ENCODE measurements at regions not wholly inside any gene's neighbourhood (a gene's known extent, or its start where the extent isn't known, plus 50 kb on each side); places are given as distances from the start of the nearest gene placed in this dataset.
"Not testable (repeated sequence)": the region's sequence is repeated elsewhere in the genome, so short reads cannot be mapped to it uniquely, and the experiment has no call there.

DNA sequence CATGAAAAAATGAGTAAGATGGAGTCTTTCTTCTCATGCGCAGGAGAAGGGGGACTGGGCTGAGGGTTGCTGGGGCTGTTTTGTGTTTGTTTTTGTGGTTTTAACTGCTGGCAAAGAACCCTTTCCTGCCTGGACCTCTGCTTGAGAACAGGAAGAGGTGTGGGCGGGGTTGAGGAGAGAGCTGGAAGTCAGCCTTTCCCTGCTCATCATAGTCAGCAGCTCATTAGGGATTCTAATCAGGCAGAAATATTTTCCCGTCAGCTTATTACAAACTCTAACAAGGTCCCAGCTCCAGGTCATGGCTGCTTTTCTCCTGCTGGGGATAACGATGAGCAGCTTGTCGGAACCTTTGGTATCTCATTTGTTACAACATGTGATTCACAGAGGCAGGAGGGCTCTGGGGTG lies 185.0 kb upstream of the NRXN3 start:
- H2AFZ ChIP-seq (ENCODE audit: low read depth, low read length), result no peak overlapping the region
- no peaks in the 10 kb centered on the region for H3K36me3 ChIP-seq (ENCODE audit: insufficient read depth, low read length)
- H3K27me3 ChIP-seq (ENCODE audit: insufficient read depth, low read length), result peaks cover 20% of the 10 kb centered on the region
- H3K9me3 ChIP-seq (ENCODE audit: low read length), result no peaks in the 10 kb centered on the region
- H3K4me3 ChIP-seq (ENCODE audit: low read length), result no peak overlapping the region
- H3K4me1 ChIP-seq (ENCODE audit: insufficient read depth, low read length), result peaks cover 5% of the 10 kb centered on the region

DNA sequence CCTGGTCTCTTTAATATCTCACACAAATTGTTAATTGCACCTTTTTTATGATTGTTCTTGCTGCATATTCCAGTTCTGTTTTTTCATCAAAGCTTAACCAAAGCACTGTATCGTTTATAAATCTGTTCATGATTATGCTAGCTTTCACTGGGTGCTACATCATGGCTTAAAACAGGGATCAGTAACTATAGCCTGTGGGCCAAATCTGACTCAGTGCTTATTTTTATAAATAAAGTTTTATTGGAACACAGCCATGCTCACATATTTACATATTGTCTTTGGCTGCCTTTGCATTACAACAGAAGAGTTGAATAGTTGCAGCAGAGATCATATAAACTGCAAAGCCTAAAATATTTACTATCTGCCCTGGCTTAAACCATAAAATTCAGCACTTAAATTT lies 183.4 kb upstream of the NRXN3 start:
- Histone ChIP-seq H3K9me3 (ENCODE audit: low read length) (no peaks in the 10 kb centered on the region), H3K4me1 (ENCODE audit: insufficient read depth, low read length) (peaks cover 3% of the 10 kb centered on the region), H3K36me3 (ENCODE audit: insufficient read depth, low read length) (no peaks in the 10 kb centered on the region), H3K27me3 (ENCODE audit: insufficient read depth, low read length) (peaks cover 10% of the 10 kb centered on the region), H3K4me3 (ENCODE audit: low read length) (no peak overlapping the region), H2AFZ (ENCODE audit: low read depth, low read length) (no peak overlapping the region)

DNA sequence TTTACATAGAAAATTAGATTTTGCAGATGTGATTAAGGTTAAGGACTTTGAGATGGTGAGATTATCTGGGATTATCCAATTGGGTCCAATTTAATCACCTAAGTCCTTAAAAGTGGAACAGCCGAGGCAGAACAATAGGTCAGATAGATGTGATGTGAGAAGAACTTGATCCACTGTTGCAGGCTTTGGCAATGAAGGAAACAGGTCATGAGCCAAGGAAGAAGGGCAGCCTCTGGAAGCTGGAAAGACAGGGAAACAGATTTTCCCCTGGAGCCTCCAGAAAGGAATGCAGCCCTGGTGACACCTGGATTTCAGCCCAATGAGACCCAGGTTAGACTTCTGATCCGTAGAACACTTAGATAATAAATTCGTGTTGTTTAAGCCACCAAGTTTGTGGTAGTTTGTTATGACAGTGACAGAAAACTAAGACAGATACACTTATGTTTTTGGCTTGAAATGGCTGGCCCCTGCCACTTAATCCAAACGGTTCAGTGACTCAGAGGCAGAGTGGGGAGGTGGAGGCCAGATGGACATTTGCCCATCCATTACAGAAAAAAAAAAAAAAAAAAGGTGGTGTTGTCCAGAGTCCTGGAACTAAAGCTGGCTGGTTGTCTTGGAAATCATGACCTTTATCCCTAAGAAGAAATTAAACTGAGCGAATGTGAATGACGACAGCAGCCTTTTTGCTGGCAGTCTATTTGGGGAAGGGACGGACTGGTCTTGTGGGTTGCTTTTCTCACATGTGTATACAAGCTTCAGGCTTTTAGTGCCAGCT lies 181.9 kb upstream of the NRXN3 start:
- no peak overlapping the region for H2AFZ ChIP-seq (ENCODE audit: low read depth, low read length)
- peaks cover 3% of the 10 kb centered on the region for H3K4me1 ChIP-seq (ENCODE audit: insufficient read depth, low read length)
- H3K27me3 ChIP-seq (ENCODE audit: insufficient read depth, low read length), result peaks cover 3% of the 10 kb centered on the region
- H3K4me3 ChIP-seq (ENCODE audit: low read length), result no peak overlapping the region
- no peaks in the 10 kb centered on the region for H3K9me3 ChIP-seq (ENCODE audit: low read length)
- no peaks in the 10 kb centered on the region for H3K36me3 ChIP-seq (ENCODE audit: insufficient read depth, low read length)

DNA sequence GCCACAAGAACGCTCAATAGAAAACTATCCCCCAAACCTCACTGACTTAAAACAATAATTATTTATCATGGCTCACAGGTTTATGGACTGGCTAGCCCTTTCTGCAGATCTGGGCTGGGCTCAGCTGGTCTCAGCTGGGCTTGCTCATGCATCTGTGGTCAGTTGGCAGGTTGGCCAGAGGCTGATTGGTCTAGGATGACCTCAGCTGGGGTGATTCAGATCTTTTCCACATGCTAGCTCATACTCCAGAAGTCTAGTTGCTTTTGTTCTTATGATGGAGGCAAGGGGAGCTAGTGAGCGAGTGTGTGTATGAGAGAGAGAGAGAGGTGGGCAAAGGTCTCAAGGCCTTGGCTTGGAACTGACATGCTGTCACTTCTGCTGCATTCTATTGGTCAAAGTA lies 181.2 kb upstream of the NRXN3 start:
- Histone ChIP-seq H3K4me1 (ENCODE audit: insufficient read depth, low read length) (peaks cover 3% of the 10 kb centered on the region), H3K27me3 (ENCODE audit: insufficient read depth, low read length) (peaks cover 3% of the 10 kb centered on the region), H3K4me3 (ENCODE audit: low read length) (no peak overlapping the region), H2AFZ (ENCODE audit: low read depth, low read length) (no peak overlapping the region), H3K36me3 (ENCODE audit: insufficient read depth, low read length) (no peaks in the 10 kb centered on the region), H3K9me3 (ENCODE audit: low read length) (no peaks in the 10 kb centered on the region)

DNA sequence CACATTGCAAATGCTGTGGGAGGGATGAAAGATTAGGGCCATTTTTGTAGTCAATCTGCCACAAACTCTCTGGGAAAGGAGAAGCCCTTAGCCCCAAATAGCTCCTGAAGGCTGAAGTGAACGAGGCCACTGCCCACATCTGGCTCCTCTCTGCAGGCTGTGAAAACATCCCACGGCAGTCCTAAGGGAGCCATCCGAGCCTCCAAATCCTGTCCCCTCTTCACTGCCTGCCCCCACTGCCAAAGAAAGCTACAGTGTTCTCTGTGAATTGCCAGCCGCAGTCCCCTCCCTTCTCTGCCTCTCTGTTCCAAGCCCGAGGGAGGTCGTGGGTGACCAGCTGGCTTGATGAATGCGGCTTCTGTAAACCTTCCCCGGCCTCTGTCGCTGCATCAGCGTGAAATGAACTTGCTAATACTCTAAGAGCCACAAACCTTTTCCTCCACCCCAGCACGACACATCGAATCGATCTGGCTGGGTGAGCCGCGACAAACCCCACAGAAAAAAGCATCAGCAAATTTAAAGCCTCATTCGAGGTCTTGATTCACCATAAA lies 180.7 kb upstream of the NRXN3 start:
- peaks cover 3% of the 10 kb centered on the region for H3K4me1 ChIP-seq (ENCODE audit: insufficient read depth, low read length)
- H3K9me3 ChIP-seq (ENCODE audit: low read length), result no peaks in the 10 kb centered on the region
- H3K4me3 ChIP-seq (ENCODE audit: low read length), result no peak overlapping the region
- H3K27me3 ChIP-seq (ENCODE audit: insufficient read depth, low read length), result peaks cover 3% of the 10 kb centered on the region
- no peak overlapping the region for H2AFZ ChIP-seq (ENCODE audit: low read depth, low read length)
- no peaks in the 10 kb centered on the region for H3K36me3 ChIP-seq (ENCODE audit: insufficient read depth, low read length)

DNA sequence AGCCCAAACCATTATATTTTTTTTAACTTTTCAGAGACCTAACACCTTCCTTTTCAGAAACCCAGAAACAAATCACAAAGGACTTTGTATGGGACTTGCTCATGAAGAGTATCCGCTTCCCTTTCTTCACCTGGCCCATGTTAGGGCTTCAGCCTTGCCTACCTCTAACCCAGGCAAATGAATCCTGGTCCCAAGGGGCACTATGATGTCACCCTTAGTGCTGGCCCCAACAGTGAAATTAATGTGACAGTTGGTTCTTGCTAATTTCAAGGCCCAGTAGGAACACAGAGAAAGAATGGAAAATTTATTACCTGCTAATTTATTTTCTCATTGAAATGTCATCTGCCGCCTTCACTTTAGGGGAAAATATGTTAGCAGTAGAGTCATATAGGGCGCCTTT lies 179.8 kb upstream of the NRXN3 start:
- no peak overlapping the region for H3K4me3 ChIP-seq (ENCODE audit: low read length)
- peaks cover 3% of the 10 kb centered on the region for H3K27me3 ChIP-seq (ENCODE audit: insufficient read depth, low read length)
- H3K9me3 ChIP-seq (ENCODE audit: low read length), result no peaks in the 10 kb centered on the region
- peaks cover 1% of the 10 kb centered on the region for H3K4me1 ChIP-seq (ENCODE audit: insufficient read depth, low read length)
- no peaks in the 10 kb centered on the region for H3K36me3 ChIP-seq (ENCODE audit: insufficient read depth, low read length)
- H2AFZ ChIP-seq (ENCODE audit: low read depth, low read length), result no peak overlapping the region

DNA sequence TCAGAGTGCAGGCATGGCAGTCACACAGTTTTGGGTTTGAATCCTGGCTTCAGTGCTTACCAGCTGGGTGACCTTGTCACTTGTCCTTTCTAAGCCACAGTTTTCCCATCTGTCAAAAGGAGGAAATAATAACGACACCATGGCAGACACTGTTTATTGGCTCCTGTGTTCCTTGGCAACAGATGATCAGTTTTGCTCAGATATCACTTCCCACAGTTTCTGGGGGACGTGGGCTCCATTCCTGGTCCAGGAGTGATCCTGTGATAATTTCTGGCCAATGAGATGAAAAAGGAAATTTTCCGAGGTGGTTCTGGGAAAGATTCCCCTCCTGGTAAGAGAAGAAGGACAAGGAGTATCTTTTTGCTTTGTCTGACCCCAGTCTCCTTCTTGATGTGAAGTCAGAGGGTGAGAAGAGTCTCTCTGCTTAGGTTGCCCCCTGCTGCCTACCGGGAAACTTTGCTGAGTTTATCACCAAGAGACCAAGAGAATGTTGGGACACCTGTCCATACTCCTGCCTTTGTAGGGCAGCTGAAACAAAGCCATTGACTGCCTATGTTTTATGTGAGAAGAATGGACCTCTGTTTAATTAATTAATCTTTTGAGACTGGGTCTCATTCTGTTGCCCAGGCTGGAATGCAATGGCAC lies 178.9 kb upstream of the NRXN3 start:
- no peaks in the 10 kb centered on the region for H3K4me1 ChIP-seq (ENCODE audit: insufficient read depth, low read length)
- no peak overlapping the region for H2AFZ ChIP-seq (ENCODE audit: low read depth, low read length)
- H3K27me3 ChIP-seq (ENCODE audit: insufficient read depth, low read length), result peaks cover 3% of the 10 kb centered on the region
- H3K9me3 ChIP-seq (ENCODE audit: low read length), result no peaks in the 10 kb centered on the region
- no peaks in the 10 kb centered on the region for H3K36me3 ChIP-seq (ENCODE audit: insufficient read depth, low read length)
- no peak overlapping the region for H3K4me3 ChIP-seq (ENCODE audit: low read length)

DNA sequence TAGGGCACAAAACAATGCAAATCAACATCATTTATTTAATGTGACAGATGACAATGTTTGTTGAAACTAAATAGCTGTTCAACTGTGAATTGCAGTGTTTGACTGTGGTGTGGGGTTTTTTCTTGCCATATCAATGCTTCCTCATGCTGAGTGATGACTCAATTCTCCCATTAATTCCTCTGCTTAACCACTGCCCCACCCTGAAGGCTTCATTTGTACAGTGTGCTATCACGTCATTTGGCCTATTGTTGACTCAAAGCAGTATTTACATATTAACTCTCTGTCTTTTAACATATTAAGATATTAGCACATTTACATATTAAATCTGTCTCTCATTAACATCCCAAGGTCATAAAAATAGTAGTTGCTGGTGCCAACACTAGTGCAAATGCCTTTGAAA lies 164.8 kb upstream of the NRXN3 start:
- H3K9me3 ChIP-seq (ENCODE audit: low read length), result no peaks in the 10 kb centered on the region
- no peak overlapping the region for H2AFZ ChIP-seq (ENCODE audit: low read depth, low read length)
- no peaks in the 10 kb centered on the region for H3K27me3 ChIP-seq (ENCODE audit: insufficient read depth, low read length)

DNA sequence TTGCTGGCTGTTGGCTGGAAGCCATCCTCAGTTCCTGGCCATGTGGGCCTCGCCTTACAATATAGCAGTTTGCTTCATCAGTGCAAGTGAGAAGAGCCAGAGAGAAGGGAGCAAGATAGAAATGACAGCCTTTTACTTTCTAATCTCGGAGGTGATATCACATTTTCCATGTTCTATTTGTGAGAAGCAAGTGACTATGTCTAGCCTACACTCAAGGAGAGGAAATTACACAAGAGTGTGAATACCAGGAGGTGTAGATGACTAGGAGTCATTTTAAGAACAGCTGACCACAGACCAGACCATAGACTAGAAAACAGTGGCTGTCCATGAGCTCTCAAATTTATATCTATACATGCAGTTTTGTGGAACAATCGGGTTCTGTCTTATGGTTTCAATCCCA lies 163.0 kb upstream of the NRXN3 start:
- Histone ChIP-seq H3K4me3 (ENCODE audit: low read length) (no peak overlapping the region), H3K36me3 (ENCODE audit: insufficient read depth, low read length) (no peaks in the 10 kb centered on the region), H3K4me1 (ENCODE audit: insufficient read depth, low read length) (no peaks in the 10 kb centered on the region), H3K27me3 (ENCODE audit: insufficient read depth, low read length) (peaks cover 4% of the 10 kb centered on the region), H2AFZ (ENCODE audit: low read depth, low read length) (no peak overlapping the region), H3K9me3 (ENCODE audit: low read length) (no peaks in the 10 kb centered on the region)

More for the DNA sequence above, 164.8 kb upstream of the NRXN3 start:
- Histone ChIP-seq H3K4me3 (ENCODE audit: low read length) (no peak overlapping the region), H3K4me1 (ENCODE audit: insufficient read depth, low read length) (no peaks in the 10 kb centered on the region), H3K36me3 (ENCODE audit: insufficient read depth, low read length) (no peaks in the 10 kb centered on the region)

DNA sequence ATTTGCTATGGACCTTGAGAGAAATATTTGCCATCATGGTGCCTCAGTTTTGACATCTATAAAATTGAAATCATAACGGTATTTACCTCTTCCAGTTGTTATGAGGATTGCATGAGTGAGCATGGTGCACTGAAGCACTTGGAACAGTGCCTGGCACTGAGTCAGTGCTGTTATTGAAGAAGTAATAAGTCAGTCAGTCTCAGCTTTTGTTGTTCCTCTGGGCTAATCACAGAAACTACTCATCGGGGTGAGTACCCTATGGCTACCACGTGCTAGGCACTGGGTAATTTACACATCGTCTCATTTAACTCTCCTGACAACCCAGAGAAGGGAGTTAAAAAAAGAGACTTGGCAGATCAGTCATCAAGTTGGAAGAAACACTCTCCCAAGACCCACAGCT lies 159.5 kb upstream of the NRXN3 start:
- Histone ChIP-seq H3K4me3 (ENCODE audit: low read length) (no peak overlapping the region), H2AFZ (ENCODE audit: low read depth, low read length) (no peak overlapping the region), H3K9me3 (ENCODE audit: low read length) (no peaks in the 10 kb centered on the region), H3K36me3 (ENCODE audit: insufficient read depth, low read length) (no peaks in the 10 kb centered on the region), H3K4me1 (ENCODE audit: insufficient read depth, low read length) (no peaks in the 10 kb centered on the region), H3K27me3 (ENCODE audit: insufficient read depth, low read length) (peaks cover 4% of the 10 kb centered on the region)

DNA sequence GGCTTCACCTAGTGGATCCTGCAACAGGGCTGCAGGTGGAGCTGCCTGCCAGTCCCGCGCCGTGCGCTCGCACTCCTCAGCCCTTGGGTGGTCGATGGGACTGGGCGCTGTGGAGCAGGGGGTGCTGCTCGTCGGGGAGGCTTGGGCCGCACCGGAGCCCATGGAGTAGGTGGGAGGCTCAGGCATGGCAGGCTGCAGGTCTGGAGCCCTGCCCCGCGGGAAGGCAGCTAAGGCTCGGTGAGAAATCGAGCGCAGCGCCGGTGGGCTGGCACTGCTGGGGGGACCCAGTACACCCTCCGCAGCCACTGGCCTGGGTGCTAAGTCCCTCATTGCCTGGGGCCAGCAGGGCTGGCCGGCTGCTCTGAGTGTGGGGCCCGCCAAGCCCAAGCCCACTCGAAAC lies 156.3 kb upstream of the NRXN3 start:
- H3K4me1 ChIP-seq (ENCODE audit: insufficient read depth, low read length); H3K27me3 ChIP-seq (ENCODE audit: insufficient read depth, low read length); H3K4me3 ChIP-seq (ENCODE audit: low read length); H3K36me3 ChIP-seq (ENCODE audit: insufficient read depth, low read length); H3K9me3 ChIP-seq (ENCODE audit: low read length); H2AFZ ChIP-seq (ENCODE audit: low read depth, low read length): not testable (repeated sequence)

DNA sequence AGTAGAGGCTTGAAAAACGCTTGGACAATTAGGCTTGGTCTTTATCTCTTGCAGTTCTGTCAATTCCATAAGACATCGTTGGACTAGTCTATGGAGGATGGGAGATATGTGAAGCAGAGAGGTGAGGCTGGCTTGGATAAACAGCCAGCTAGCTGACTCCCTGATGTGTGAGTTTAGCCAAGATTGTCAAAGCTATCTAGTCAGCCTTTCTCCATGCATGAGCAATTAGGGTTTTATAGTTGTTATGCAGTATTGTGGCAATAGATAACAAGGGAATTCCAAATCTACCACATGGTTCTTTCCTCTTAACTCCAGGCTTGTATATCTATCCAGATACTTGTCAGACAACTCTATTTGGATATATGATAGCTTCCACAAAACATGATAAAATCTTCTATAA lies 153.6 kb upstream of the NRXN3 start:
- no peak overlapping the region for H3K4me3 ChIP-seq (ENCODE audit: low read length)
- no peaks in the 10 kb centered on the region for H3K9me3 ChIP-seq (ENCODE audit: low read length)
- no peaks in the 10 kb centered on the region for H3K36me3 ChIP-seq (ENCODE audit: insufficient read depth, low read length)
- no peak overlapping the region for H2AFZ ChIP-seq (ENCODE audit: low read depth, low read length)
- peaks cover 4% of the 10 kb centered on the region for H3K27me3 ChIP-seq (ENCODE audit: insufficient read depth, low read length)
- H3K4me1 ChIP-seq (ENCODE audit: insufficient read depth, low read length), result no peaks in the 10 kb centered on the region

DNA sequence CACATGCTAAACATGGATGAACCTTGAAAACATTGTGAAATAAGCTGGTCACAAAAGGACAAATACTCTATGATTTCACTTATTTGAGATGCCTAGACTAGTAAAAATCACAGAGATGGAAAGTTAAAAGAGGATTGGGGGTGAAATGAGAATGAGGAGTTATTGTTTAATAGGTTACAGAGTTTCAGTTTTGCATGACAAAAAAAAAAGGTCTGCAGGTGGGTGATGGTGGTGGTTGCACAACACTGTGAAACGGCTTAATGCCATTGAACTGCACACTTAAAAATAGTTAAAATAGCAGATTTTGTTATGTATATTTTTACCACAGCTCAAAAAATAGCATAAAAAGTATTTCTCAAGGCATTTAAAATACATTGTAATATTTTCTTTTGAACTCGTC lies 151.9 kb upstream of the NRXN3 start:
- no peaks in the 10 kb centered on the region for H3K27me3 ChIP-seq (ENCODE audit: insufficient read depth, low read length)

More for the DNA sequence above, 151.9 kb upstream of the NRXN3 start:
- Histone ChIP-seq H3K36me3 (ENCODE audit: insufficient read depth, low read length) (no peaks in the 10 kb centered on the region), H3K4me3 (ENCODE audit: low read length) (no peak overlapping the region), H2AFZ (ENCODE audit: low read depth, low read length) (no peak overlapping the region), H3K4me1 (ENCODE audit: insufficient read depth, low read length) (no peaks in the 10 kb centered on the region), H3K9me3 (ENCODE audit: low read length) (no peaks in the 10 kb centered on the region)

All from neuron (in vitro differentiated cells).